ENCODE measurements at regions not wholly inside any gene's neighbourhood (a gene's known extent, or its start where the extent isn't known, plus 50 kb on each side); places are given as distances from the start of the nearest gene placed in this dataset.

GRCh38 chr3:24639061-24639460 is 144.4 kb upstream of the THRB start:
- Histone ChIP-seq H3K9me3 (no peaks in the 10 kb centered on the region), H3K4me3 (no peak overlapping the region), H3K4me1 (peaks cover 0 to 4% (median 0%) of the 10 kb centered on the region in 4 donors), H3K27ac (replicated peaks in 1 of 4) (no peak overlapping the region), H3K36me3 (no peaks in the 10 kb centered on the region), H3K27me3 (no peaks in the 10 kb centered on the region)
- WGBS = 73% methylated on average over 1 of the region's 1 CpG
- TF ChIP-seq CTCF (IDR thresholded peaks at IDR 0.05) (no peak), EP300 (IDR thresholded peaks at IDR 0.05) (no peak), POLR2AphosphoS5 (IDR thresholded peaks at IDR 0.05) (no peak), POLR2A (IDR thresholded peaks at IDR 0.05; ENCODE audit: low read depth) (no peak)
- intact Hi-C loops (cut with DNase I) = no loop called here
- DNase-seq (ENCODE audit: extremely low spot score) = no peak

DNA sequence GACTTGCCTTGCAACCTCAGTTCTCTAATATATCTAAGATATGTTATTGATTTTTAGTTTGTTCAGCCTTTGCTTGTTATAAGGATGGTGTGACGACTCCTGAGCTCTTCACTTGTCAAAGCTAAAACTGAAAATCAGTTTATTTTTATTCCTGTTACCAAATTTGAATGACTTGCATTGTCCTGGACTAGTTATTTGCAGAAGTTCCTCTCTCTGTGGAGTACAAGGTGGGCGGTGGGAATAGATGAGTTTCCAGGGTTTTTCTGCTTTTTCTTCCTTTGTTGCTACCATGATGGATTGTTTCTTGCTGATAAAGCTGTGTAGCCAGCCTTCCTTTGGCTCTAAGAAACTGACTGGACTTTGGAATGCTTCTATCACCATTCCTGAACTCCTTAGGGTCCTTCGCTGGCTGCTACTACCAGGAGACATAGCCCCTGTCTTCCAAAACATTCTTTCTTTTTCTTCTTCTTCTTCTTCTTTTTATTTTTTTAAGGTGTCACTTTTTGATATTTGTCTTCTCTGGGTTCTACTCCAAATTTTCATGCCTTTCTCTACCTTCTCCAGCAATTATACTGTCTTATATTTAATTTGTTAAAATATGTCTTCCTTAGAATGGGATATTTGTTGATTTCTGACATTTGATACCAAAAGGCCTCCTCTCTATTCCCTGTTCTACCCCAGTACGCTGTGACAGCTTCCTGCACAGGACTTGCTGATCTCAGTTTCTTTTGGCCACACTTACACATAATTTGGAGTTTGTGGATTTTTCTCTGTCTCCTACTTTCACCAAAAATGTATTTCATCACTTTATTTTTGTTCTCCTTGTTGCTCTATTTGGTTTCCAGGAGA is 145.1 kb upstream of the THRB start:
- DNase-seq (ENCODE audit: extremely low spot score) = no peak
- no peak overlapping the region for H3K27ac ChIP-seq (replicated peaks in 1 of 4)
- intact Hi-C loops (cut with DNase I) = no loop called here
- no peaks in the 10 kb centered on the region for H3K36me3 ChIP-seq
- WGBS = 76% methylated on average over 4 of the region's 4 CpGs
- no peaks in the 10 kb centered on the region for H3K27me3 ChIP-seq
- TF ChIP-seq CTCF (IDR thresholded peaks at IDR 0.05) (no peak), EP300 (IDR thresholded peaks at IDR 0.05) (no peak), POLR2AphosphoS5 (IDR thresholded peaks at IDR 0.05) (no peak), POLR2A (IDR thresholded peaks at IDR 0.05; ENCODE audit: low read depth) (no peak)
- peaks cover 0 to 7% (median 0%) of the 10 kb centered on the region in 4 donors for H3K4me1 ChIP-seq
- no peaks in the 10 kb centered on the region for H3K9me3 ChIP-seq
- no peak overlapping the region for H3K4me3 ChIP-seq

DNA sequence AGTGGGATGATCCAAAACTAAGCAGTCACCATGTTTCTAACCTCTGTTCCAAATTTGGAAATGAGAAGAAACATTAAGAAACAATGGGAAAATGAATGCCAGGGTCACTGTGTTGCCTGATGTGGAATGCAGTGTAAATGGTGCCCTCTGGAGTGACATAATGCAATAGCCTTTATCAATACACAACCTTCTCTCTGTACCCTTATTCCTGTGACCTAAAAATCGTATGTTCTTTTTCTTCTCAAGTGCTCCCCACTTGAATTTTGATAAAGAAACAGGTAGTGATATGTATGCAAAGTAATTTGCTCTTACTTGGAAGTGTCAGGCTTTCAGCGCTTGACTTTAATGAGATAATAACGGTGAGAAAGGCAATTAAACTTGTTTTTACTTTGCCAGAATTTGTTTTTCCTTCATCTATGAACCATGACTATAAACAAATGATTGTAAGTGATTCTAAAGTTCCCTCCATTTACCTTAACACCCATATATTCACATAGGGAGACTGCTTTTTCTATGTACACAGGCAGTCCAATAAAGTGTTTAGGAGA is 145.8 kb upstream of the THRB start:
- H3K27me3 ChIP-seq = no peaks in the 10 kb centered on the region
- H3K4me1 ChIP-seq = peaks cover 0 to 10% (median 0%) of the 10 kb centered on the region in 4 donors
- 81% methylated on average over 3 of the region's 3 CpGs for WGBS
- no peaks in the 10 kb centered on the region for H3K36me3 ChIP-seq
- intact Hi-C loops (cut with DNase I) = no loop called here
- H3K9me3 ChIP-seq = no peaks in the 10 kb centered on the region
- peak; percentile 24 to 39 (median 26) for TF ChIP-seq CTCF (IDR thresholded peaks at IDR 0.05)
- no peak for TF ChIP-seq POLR2AphosphoS5 (IDR thresholded peaks at IDR 0.05)
- TF ChIP-seq EP300 (IDR thresholded peaks at IDR 0.05) = no peak
- H3K4me3 ChIP-seq = no peak overlapping the region
- DNase-seq (ENCODE audit: extremely low spot score) = no peak
- no peak overlapping the region for H3K27ac ChIP-seq (replicated peaks in 1 of 4)

- no peak for DNase-seq (ENCODE audit: extremely low spot score)
- H3K9me3 ChIP-seq = no peaks in the 10 kb centered on the region
- no peaks in the 10 kb centered on the region for H3K27me3 ChIP-seq
- no peak overlapping the region for H3K27ac ChIP-seq (replicated peaks in 1 of 4)
- no peak overlapping the region for H3K4me3 ChIP-seq
- WGBS = 57% methylated on average over 2 of the region's 2 CpGs
- TF ChIP-seq POLR2AphosphoS5 (IDR thresholded peaks at IDR 0.05) = no peak
- no peak for TF ChIP-seq POLR2A (IDR thresholded peaks at IDR 0.05; ENCODE audit: low read depth)
- TF ChIP-seq EP300 (IDR thresholded peaks at IDR 0.05) = no peak
- no peak for TF ChIP-seq CTCF (IDR thresholded peaks at IDR 0.05)
- H3K4me1 ChIP-seq = peaks cover 0 to 10% (median 0%) of the 10 kb centered on the region in 4 donors
- intact Hi-C loops (cut with DNase I) = no loop called here
- no peaks in the 10 kb centered on the region for H3K36me3 ChIP-seq
These were observed 147.0 kb upstream of the THRB start for GRCh38 chr3:24641628-24642027.

All from esophagus muscularis mucosa (tissue), 4 donors.